ENCODE measurements at regions not wholly inside any gene's neighbourhood (a gene's known extent, or its start where the extent isn't known, plus 50 kb on each side); places are given as distances from the start of the nearest gene placed in this dataset.

DNA sequence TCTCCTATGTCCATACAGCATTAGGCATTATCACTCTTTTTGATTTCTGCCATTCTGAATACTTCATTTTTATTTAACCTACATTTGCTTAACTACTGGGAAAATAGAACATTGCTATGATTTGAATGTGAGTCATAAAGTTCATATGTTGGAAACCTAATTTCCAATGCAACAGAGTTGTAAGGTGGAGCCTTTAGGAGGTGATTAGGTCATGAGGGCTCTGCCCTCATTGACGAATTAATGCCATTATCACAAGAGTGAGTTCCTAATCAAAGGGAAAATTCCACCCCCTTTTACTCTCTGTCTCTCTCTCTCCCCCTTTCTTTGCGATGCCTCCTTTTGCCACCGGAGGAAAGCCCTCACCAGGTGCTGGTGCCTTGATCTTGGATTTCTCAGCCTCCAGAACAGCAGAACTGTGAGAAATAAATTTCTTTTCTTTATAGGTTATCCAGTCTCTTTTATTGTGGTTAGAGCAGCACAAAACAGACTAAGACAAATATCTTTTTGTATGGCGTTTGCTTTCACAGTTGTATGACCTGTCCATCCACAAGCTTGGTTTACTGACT lies 180.1 kb upstream of the ARID2 start:
- no peak for DNase-seq (ENCODE audit: low read depth in 1 of 2, low spot score in 1 of 2)

DNA sequence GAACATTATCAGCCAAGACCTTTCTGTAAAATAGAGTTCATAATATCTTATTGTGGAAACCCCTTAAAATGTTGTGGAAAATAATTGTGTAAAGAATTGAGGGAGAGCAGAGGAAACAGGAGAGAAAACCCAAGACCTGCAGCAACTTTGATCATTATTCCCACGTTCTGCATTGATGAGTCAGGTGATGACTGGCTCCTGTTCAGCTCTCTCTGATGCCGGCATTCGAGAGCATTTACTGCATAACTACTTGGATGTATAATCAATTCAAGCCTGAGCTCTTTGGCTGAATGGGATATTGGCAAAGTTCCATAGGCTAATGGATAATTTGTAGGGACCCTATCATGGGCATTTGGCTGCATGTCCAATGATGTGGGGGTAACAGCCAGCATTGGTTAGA lies 176.3 kb upstream of the ARID2 start:
- DNase-seq (ENCODE audit: low read depth in 1 of 2, low spot score in 1 of 2) = no peak

GRCh38 chr12:45557016-45557415 lies 172.5 kb upstream of the ARID2 start:
- DNase-seq (ENCODE audit: low read depth in 1 of 2, low spot score in 1 of 2) = no peak

GRCh38 chr12:45558353-45558752 lies 171.2 kb upstream of the ARID2 start:
- no peak for DNase-seq (ENCODE audit: low read depth in 1 of 2, low spot score in 1 of 2)

GRCh38 chr12:45559537-45559936 lies 170.0 kb upstream of the ARID2 start:
- DNase-seq (ENCODE audit: low read depth in 1 of 2, low spot score in 1 of 2) = no peak

GRCh38 chr12:45560689-45561088 lies 168.8 kb upstream of the ARID2 start:
- DNase-seq (ENCODE audit: low read depth in 1 of 2, low spot score in 1 of 2) = no peak

DNA sequence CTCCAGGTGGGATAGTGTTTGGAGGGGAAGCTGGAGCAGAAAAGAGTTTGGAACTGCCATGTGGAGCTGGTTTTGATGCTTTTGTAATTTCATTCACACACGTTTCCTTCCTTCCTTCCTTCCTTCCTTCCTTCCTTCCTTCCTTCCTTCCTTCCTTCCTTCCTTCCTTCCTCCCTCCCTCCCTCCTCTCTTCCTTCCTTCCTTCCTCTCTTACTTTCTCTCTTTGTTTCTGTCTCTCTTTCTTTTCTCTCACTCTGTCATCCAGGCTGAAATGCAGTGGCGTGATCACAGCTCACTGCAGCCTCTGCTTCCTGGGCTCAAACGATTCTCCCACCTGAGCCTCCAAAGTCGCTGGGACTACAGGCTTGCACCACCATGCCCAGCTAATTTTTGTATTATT lies 168.0 kb upstream of the ARID2 start:
- DNase-seq (ENCODE audit: low read depth in 1 of 2, low spot score in 1 of 2) = no peak

- DNase-seq (ENCODE audit: low read depth in 1 of 2, low spot score in 1 of 2) = no peak
These were observed 163.9 kb upstream of the ARID2 start for GRCh38 chr12:45565590-45565989.

DNA sequence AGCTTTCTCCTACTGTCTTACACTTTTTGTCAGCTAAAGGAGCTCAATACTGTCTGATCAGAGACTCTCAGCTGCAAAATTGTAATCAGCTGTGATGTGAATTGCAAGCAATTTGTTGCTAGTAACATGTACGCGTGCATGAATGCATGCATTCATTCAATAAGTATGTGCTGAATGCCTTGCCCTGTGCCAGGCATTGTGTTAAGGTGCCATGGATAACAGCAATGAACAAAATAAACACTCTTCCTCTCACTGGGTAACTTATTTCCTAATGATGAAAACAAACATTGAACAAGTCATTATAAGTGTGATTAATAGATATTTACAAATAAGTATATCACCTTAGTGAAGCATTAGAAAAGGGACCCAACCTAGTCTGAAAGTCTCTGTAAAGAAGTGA lies 163.2 kb upstream of the ARID2 start:
- no peak for DNase-seq (ENCODE audit: low read depth in 1 of 2, low spot score in 1 of 2)

GRCh38 chr12:45568808-45569207 lies 160.7 kb upstream of the ARID2 start:
- no peak for DNase-seq (ENCODE audit: low read depth in 1 of 2, low spot score in 1 of 2)

- DNase-seq (ENCODE audit: low read depth in 1 of 2, low spot score in 1 of 2) = no peak
These were observed 159.0 kb upstream of the ARID2 start for GRCh38 chr12:45570501-45570900.

DNA sequence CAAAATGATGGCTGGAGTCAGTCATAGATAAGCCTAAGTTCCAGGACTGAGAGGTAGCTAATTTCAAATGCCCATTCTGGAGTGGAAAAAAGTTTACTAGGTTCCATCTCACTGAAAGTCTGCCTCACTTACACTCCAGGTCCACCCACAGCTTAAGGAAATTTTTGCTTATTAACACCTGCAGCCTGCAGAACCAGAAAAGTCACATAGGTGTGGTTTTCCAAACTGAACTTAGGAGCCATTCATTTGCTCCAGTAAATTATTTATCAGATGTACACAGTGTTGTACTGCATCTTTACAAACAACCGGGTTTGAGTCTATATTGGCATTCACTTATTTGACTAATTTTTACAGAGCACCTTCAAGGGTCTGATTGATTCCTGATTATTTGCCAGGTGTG lies 157.4 kb upstream of the ARID2 start:
- no peak for DNase-seq (ENCODE audit: low read depth in 1 of 2, low spot score in 1 of 2)

GRCh38 chr12:45575417-45575816 lies 154.1 kb upstream of the ARID2 start:
- no peak for DNase-seq (ENCODE audit: low read depth in 1 of 2, low spot score in 1 of 2)

GRCh38 chr12:45575823-45576475 lies 153.6 kb upstream of the ARID2 start:
- DNase-seq (ENCODE audit: low read depth in 1 of 2, low spot score in 1 of 2) = no peak

DNA sequence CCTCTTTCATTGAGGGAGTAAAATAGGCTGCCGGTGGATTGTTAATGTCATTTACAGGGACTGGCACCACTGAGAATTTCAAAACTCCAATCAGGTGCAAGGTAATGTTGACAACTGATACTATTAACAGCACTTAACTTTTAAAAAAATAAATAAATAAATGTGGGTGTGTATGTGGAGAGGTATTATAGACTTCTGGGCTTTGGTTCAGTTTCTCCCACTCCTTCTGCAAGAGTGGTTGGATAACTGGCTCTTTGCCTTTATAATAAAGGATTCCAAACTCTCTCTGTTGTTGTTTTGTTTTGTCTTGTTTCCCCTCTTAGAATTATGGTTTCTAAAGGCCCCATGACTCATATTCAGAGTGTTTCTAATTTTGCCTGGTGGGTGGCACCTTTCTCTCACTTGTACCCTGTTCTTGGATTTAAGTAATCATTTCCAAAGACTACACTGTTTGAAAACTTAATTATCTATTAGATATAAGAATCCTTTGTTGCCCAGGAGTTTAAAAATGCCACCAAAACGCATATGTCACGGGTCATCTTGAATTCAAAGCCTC lies 151.6 kb upstream of the ARID2 start:
- no peak for DNase-seq (ENCODE audit: low read depth in 1 of 2, low spot score in 1 of 2)

DNA sequence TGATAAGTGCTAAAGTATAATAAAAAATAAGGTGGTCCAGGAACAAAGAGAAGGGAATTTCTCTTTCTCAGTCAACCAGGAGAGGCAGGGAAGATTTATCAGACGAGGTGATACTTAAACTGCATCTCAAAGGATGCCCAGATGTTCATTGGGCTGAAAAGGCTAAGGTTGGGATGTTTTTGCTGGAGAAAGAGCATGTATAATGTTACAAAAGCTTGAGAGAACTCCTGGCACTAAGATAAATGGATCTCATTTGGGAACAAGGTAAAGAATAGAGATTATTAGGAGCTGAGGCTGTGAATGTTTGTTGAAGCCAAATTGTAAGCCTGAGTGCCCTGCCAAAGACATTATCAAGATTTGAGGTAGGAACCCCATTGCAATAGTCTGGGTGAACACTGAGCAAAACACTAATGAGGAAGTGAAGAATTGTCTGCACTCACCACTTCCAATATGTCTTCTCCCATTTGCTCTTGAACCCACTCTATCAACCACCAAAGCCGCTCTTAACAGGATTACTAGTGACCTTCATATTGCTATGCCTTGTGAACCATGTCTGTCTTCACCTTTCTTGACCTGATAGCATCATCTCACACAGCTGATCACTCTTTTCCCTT lies 149.0 kb upstream of the ARID2 start:
- DNase-seq (ENCODE audit: low read depth in 1 of 2, low spot score in 1 of 2) = no peak

DNA sequence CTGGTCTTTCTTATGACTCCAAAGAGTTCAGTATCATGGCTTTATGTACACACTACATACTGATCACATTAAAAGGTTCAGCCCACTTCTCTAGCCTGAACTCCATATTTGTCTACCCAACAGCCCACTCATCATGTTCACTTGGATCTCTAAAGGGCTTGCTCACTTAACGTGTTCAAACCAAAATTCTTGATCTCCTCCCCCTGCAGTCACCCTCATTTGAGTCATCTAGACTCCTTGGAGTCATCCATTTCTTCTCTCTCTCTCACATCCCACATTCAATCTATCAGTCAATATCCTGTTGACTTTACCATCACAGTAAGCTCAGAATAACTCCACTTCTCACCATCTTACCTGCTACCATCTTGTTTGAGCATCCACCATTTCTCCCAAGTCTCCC lies 148.4 kb upstream of the ARID2 start:
- no peak for DNase-seq (ENCODE audit: low read depth in 1 of 2, low spot score in 1 of 2)

DNA sequence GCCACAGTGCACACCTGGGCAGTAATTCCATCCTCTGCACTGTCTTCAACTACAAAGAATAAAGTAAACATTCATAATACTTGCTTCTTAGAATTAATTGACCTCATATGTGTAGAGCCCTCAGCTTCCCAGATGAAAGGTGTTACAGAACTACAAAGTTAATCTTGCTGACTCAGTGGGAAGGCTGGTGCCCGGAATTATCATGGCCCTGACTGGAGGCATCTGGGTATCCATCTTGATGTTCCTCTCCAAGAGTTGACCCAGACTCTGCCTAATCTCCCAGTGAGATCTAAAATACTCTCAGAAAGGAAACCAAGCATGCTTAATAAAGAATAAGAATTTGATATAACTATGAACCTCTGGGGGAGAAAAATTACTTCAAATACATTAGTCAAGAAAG lies 147.0 kb upstream of the ARID2 start:
- DNase-seq (ENCODE audit: low read depth in 1 of 2, low spot score in 1 of 2) = no peak

DNA sequence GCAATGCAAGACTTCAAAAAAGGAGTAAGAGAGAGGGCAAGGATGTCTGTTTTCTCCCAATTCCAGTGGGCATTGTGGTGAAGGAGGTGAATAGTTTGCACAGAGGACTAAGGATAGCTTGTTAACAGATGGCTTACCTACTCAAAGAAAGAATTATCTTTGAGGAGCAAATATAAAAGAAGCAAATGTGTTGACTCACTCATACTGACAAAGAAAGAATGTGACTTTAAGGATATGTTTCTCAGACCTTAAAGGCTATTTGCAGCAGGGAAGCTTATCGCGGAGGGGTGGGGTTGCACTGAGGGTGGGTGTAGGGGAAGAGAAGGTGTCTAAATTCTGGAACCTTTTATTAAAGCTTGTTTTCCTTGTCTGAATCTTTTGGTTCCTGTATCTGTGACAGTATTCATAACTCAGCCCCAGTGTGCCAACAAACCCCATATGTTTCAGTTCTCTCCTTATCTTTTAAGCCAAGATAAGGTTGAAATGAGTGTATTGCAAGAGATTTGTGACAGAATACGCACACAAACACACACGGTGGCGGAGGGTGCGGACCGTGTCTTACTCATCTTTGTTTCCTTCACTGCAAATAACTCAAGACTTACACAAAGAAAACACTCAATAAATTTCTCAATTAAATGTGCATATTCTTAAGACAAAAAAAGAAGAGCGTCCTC lies 146.4 kb upstream of the ARID2 start:
- no peak for DNase-seq (ENCODE audit: low read depth in 1 of 2, low spot score in 1 of 2)

GRCh38 chr12:45584336-45584735 lies 145.2 kb upstream of the ARID2 start:
- no peak for DNase-seq (ENCODE audit: low read depth in 1 of 2, low spot score in 1 of 2)

DNA sequence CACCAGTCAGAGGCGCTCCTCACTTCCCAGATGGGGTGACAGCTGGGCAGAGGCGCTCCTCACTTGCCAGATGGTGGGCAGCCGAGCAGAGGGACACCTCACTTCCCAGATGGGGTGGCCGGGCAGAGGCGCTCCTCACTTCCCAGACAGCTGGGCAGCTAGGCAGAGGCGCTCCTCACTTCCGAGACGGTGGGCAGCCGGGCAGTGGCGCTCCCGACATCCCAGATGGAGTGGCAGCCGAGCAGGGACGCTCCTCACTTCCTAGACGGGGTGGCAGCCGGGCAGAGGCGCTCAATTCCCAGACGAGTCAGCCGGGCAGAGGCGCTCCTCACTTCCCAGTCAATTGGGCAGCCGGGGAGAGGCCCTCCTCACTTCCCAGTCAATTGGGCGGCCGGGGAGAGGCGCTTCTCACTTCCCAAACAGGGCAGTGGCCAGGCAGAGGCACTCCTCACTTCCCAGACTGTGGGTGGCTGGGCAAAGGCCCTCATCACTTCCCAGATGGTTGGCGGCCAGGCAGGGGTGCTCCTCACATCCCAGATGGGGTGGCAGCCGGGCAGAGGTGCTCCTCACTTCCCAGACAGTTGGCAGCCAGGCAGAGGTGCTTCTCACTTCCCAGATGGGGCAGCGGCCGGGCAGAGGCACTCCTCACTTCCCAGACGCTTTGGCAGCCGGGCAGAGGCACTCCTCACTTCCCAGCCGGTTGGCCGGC lies 143.8 kb upstream of the ARID2 start:
- no peak for DNase-seq (ENCODE audit: low read depth in 1 of 2, low spot score in 1 of 2)

All from stimulated activated CD4-positive, alpha-beta T cell treated with anti-CD3 and anti-CD28 coated beads, Interleukin-15, amount 100 ng/mL, for 1 hour (primary cell).